Fibroblast of pulmonary artery (primary cell): ENCODE measurements at regions not wholly inside any gene's neighbourhood (a gene's known extent, or its start where the extent isn't known, plus 50 kb on each side); places are given as distances from the start of the nearest gene placed in this dataset.

Experiments used
- DNase-seq: peaks from one replicate; pipeline ENCODE4 v3.0.0-alpha.2; 2010; ENCODE audit warnings: low read depth
- H3K4me3 ChIP-seq: replicated peaks from 2 replicates; pipeline ENCODE4 v1.5.1; 2011; ENCODE audit warnings: low read depth, mild to moderate bottlenecking, control low read depth, low read length, moderate library complexity
- TF ChIP-seq, protein P1 (sequence below): IDR thresholded peaks from 2 replicates; pipeline ENCODE4 v1.5.1; 2011; ENCODE audit warnings: mild to moderate bottlenecking, control low read depth, low read length, inconsistent platforms; ENCODE audit errors: missing control alignments

DNA sequence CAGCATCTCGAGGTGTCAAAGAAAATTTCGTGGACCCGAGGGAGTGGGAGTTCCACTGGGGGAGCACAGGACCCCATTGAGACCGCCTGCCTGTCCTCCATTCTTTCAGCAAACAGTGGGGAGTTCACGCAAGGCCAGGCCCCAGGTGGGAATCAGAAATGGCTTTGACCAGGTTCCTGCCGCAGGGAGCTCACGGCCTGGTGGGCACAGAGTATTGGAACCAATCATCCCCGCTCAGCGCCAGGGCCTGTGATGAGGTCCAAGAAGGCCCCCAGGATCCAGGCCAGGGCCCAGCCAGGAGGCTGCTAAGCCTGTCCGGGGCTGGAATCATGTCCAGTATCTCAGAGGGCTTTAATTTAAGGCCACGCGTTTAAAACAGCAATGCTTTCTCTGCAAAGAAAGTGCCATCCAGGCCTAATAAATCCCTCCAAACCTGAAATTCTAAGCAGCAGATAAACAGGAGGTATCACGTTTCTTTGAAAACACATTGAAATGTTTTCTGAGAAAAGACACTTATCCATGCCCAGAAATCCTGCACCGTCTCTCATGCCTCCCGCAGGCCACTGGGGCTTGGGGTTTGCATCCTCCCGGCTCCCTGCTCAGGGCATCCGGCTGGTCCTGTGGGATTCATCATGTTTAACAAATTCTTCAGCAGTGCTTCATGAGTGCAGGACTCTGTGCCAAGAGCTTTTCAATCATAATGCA, 125.7 kb downstream of the OAT start:
- no peak for DNase-seq
- no peak overlapping the region for H3K4me3 ChIP-seq
- TF ChIP-seq, protein P1, sequence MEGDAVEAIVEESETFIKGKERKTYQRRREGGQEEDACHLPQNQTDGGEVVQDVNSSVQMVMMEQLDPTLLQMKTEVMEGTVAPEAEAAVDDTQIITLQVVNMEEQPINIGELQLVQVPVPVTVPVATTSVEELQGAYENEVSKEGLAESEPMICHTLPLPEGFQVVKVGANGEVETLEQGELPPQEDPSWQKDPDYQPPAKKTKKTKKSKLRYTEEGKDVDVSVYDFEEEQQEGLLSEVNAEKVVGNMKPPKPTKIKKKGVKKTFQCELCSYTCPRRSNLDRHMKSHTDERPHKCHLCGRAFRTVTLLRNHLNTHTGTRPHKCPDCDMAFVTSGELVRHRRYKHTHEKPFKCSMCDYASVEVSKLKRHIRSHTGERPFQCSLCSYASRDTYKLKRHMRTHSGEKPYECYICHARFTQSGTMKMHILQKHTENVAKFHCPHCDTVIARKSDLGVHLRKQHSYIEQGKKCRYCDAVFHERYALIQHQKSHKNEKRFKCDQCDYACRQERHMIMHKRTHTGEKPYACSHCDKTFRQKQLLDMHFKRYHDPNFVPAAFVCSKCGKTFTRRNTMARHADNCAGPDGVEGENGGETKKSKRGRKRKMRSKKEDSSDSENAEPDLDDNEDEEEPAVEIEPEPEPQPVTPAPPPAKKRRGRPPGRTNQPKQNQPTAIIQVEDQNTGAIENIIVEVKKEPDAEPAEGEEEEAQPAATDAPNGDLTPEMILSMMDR, result no peak

DNA sequence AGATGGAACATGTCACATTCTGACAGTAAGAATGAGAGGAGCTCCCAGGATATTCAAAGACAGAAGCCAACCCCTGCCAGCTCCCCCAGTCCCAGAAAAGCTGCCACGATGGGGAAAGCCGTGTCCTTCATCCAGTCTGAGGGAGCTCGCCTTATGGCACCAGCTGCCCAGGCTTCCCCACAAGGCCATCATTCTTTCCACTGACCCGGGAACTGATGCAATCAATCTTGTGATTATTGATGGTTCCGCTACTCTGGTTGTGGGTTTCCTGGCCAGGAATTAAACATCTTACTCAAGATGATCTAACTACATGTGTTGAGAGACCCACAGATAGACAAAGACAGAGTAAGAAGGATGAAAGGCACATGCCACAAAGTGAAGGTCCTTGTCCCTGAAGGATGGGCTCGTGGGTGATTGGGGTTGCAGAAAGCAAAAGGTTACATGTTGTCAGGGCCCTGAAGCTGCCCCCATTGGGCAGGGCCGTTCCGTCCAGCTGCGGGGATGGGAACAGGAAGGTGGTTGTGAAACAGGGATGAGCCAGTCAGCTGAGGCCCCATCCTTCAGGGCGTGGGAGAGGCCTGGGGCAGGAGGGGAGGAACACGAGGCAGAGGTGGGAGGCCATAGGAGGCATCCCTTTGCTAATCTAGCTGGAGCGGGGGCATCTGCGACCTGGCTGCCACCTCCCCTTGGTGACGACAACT, 127.6 kb downstream of the OAT start:
- H3K4me3 ChIP-seq, result no peak overlapping the region
- DNase-seq, result no peak
- TF ChIP-seq, protein P1, result no peak

DNA sequence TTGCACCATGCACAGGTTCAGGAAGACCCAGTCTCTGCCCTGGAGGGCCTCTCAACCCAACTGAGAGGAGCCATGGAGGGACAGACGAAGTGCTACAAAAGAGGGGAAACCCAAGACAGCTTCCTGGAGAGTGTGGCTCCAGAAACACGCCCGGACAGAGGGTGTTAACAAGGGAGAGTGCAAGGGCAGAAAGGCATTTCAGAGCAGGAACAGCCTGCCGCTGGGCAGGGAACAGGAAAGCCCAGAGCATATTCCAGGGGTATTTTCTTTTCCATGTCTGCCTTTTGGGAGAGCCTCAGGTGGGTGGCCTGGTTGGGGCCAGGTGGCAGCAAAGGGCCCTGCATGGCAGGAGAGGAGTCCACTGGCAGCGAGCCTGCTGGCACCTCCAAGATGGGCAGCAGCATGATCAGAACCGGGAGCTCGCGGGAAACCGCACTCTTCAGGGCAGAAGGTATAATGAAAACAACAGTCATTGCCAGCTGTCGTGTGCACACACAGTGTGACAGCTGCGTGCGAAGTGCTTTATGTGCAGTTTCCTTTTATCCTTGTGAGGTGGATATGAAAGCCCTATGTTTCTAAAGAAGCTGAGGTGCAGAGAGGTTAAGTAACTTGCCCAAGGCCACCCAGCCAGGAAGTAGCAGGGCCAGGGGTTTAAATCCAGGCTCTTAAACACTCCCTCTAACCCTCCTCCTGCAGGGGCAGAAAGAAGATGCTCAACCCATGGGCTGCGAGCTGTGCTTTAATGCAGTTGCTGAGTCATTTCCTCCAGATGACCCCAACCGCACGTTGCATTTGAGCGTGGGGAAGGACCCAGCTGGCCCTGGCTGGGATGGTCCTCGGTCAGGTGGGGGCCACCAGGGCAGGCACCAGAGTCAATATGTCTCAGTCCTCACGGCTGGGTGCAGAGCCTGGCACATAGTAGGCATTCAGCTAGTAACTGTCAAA, 128.6 kb downstream of the OAT start:
- DNase-seq, result peak; percentile 23
- no peak overlapping the region for H3K4me3 ChIP-seq
- TF ChIP-seq, protein P1, result no peak

DNA sequence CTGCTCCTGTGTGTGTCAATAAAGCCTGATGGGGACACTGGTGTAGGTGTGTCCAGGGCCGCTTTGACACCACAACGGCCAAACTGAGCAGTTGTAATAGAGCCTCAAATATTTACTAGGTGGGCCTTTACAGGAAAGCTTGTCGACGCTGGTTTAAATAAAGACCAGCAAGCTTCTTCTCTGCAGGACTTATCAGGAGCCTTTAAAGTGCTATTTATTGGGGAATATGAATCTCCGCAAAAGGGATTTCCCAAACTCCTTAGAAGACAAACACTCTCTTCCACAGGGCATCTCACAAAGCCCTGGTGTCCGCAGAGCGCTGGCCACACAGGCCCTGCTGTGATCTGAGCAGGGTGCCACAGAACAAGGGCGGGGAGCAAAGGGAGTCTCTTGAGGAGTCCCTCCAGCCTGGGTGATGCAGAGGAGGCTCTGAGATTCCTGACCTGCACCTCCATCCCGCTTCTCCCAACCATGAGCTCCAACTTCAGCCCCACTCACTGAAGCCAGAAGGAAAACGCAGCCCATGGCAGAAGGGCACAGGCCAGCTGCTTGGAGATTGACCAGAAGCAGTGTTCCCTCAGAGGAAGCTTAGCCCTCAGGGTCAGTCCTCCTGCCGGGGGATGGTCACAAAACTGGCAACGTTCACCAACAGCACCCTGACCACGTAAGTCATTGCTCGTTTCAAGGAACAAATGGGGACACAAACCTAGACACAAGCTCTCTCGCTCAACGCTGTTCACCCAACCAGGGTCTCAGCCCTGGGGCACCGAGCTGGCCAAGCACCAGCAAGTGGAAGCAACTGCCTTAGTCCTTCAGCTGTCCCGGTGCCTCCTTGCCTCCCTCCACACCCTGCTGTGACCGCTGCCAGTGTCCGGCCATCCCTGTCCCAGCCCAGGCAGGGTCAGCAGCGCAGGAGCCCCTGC, 129.5 kb downstream of the OAT start:
- no peak overlapping the region for H3K4me3 ChIP-seq
- TF ChIP-seq, protein P1, result no peak
- no peak for DNase-seq

DNA sequence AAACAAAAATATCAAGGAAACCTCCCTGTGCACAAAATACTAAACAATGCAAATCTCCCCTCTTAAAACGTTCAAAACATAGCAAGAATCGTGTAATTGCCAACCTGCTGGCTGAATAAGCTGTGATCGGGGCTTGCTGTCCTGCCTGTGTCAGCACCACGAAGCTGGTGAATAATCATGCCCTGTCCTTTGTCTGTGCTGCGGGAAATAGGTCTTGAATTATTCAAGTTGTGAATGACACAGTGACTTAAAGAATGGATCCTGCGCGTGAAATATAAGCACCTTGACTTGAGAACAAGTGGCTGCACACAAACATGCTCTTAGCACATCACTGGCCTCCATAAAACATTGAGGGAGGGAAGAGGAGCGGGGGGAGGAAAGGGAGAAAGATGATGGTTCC, 130.2 kb downstream of the OAT start:
- no peak overlapping the region for H3K4me3 ChIP-seq
- DNase-seq, result no peak
- TF ChIP-seq, protein P1, result no peak

DNA sequence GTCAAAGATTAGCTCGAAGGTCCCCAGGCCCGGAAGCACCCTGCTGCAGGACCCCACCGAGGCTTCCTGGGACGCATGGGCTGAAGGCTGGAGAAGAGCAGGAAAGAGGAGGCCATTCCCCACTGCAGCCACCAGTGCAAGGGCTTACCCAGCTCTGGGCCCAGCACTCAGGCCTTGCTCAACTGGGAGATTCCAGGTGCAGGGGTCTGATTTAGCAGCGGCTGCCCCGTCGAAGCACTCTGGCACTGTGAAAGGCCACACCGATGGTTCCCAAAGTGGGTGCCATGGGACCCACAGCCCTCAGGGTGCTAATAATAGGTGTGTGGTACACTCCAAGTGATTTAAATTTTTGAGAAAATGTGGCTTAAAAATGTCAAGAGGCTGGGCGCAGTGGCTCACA, 130.9 kb downstream of the OAT start:
- no peak overlapping the region for H3K4me3 ChIP-seq
- TF ChIP-seq, protein P1, result no peak
- no peak for DNase-seq
